Astrocyte (in vitro differentiated cells and primary cell): ENCODE measurements at regions not wholly inside any gene's neighbourhood (a gene's known extent, or its start where the extent isn't known, plus 50 kb on each side); places are given as distances from the start of the nearest gene placed in this dataset.

Source experiments
- DNase-seq: peaks from one replicate; pipeline ENCODE4 v3.0.0-alpha.2; 2010; ENCODE audit warnings: low read depth
- FAIRE-seq: peaks from 2 replicates; lab custom pipeline; 2011; peaks lifted over from hg19 to GRCh38; lab: Jason Lieb, UNC
- H2AFZ ChIP-seq: 2 replicates; pipeline ENCODE4 v1.6.0; 2012; ENCODE audit warnings: low read depth, low read length, inconsistent platforms
- H3K27ac ChIP-seq: 2 replicates; pipeline ENCODE4 v1.5.1; 2011; ENCODE audit warnings: low read depth, low read length, inconsistent platforms
- H3K27me3 ChIP-seq: 2 replicates; pipeline ENCODE4 v1.6.0; 2011; ENCODE audit warnings: low read length, inconsistent platforms; ENCODE audit not compliant: insufficient read depth
- H3K36me3 ChIP-seq: 2 replicates; pipeline ENCODE4 v1.5.1; 2011; ENCODE audit warnings: low read length, inconsistent platforms; ENCODE audit not compliant: insufficient read depth
- H3K4me1 ChIP-seq: 2 replicates; pipeline ENCODE4 v1.5.1; 2011; ENCODE audit warnings: low read length, inconsistent platforms; ENCODE audit not compliant: insufficient read depth
- H3K4me2 ChIP-seq: 2 replicates; pipeline ENCODE4 v1.6.0; 2012; ENCODE audit warnings: low read length, inconsistent platforms
- H3K4me3 ChIP-seq: 2 replicates; pipeline ENCODE4 v1.5.1; 2011; ENCODE audit warnings: low read depth, mild to moderate bottlenecking, low read length, inconsistent platforms; ENCODE audit not compliant: insufficient read depth
- H3K79me2 ChIP-seq: 2 replicates; pipeline ENCODE4 v1.6.0; 2012; ENCODE audit warnings: mild to moderate bottlenecking, low read length, inconsistent platforms; ENCODE audit not compliant: insufficient read depth
- H3K9ac ChIP-seq: 2 replicates; pipeline ENCODE4 v1.6.0; 2012; ENCODE audit warnings: mild to moderate bottlenecking, low read length, inconsistent platforms
- H3K9me3 ChIP-seq: 2 replicates; pipeline ENCODE4 v1.5.1; 2012; ENCODE audit warnings: low read depth, mild to moderate bottlenecking, low read length, inconsistent platforms; ENCODE audit not compliant: insufficient read depth
- H4K20me1 ChIP-seq: 2 replicates; pipeline ENCODE4 v1.6.0; 2012; ENCODE audit warnings: low read length, inconsistent platforms; ENCODE audit not compliant: insufficient read depth
- H3K27ac Mint-ChIP-seq: one replicate; pipeline ENCODE4 v1.8.0; 2021; ENCODE audit warnings: mild to moderate bottlenecking, mixed read lengths; ENCODE audit not compliant: unreplicated experiment
- H3K27me3 Mint-ChIP-seq: one replicate; pipeline ENCODE4 v1.8.0; 2021; ENCODE audit warnings: low read depth, mixed read lengths; ENCODE audit not compliant: unreplicated experiment
- H3K36me3 Mint-ChIP-seq: one replicate; pipeline ENCODE4 v1.8.0; 2021; ENCODE audit warnings: low read depth, mixed read lengths; ENCODE audit not compliant: unreplicated experiment
- H3K4me1 Mint-ChIP-seq: one replicate; pipeline ENCODE4 v1.8.0; 2021; ENCODE audit warnings: low read depth, mixed read lengths; ENCODE audit not compliant: unreplicated experiment
- H3K4me3 Mint-ChIP-seq: one replicate; pipeline ENCODE4 v1.8.0; 2021; ENCODE audit warnings: mild to moderate bottlenecking, moderate library complexity, mixed read lengths; ENCODE audit not compliant: unreplicated experiment
- H3K9me3 Mint-ChIP-seq: one replicate; pipeline ENCODE4 v1.8.0; 2021; ENCODE audit warnings: mild to moderate bottlenecking, mixed read lengths; ENCODE audit not compliant: unreplicated experiment
- EZH2 ChIP-seq: IDR thresholded peaks from 2 replicates; pipeline ENCODE4 v1.6.1; 2012; ENCODE audit warnings: mild to moderate bottlenecking, low read length, inconsistent platforms; ENCODE audit not compliant: insufficient read depth
- TF ChIP-seq, protein P1 (sequence below): IDR thresholded peaks from 2 replicates; pipeline ENCODE4 v1.5.1; 2011; ENCODE audit warnings: low read depth, mild to moderate bottlenecking, inconsistent platforms, low read length, moderate library complexity; ENCODE audit not compliant: insufficient read depth

DNA sequence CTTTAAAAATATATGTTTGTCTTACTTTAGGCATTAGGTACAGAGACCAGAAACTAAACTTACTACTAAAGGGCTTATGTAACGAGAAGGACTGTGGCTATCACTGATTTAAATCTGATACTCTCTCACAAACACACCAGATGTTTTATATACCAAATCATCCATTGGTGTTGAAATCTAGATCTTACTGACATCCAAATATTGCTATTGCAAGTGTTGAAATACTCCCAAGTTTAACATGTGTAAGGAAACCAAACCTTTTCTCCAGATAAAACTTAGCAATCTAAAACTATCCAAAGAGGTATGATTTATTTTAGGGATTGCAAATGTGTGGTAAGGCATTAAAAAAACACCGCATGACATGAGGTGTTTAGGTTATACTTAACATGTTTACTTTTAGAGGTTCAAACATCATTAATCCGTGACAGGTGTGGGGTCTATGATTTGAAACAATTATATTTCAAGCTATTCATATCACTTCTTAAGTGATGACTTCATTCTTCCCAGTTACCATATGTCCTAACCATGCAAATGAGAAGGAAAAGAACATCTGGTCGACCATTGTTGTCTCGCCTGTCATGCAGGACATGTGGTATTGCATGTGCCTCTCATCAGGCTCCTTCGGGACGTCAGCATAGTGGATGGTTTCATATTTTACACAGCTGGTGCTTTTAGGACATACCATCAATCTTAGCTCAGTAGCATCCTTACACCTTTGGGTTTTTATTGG, 168.3 kb upstream of the SPACA1 start:
- H3K27ac Mint-ChIP-seq = no peak overlapping the region
- FAIRE-seq = no peak
- peaks cover 1% of the 10 kb centered on the region for H3K9me3 Mint-ChIP-seq
- Histone ChIP-seq H3K27ac (no peak overlapping the region), H3K79me2 (no peaks in the 10 kb centered on the region), H3K4me1 (no peaks in the 10 kb centered on the region), H3K4me2 (no peak overlapping the region), H3K27me3 (no peaks in the 10 kb centered on the region), H3K9ac (no peak overlapping the region), H4K20me1 (no peaks in the 10 kb centered on the region), H3K36me3 (no peaks in the 10 kb centered on the region), H3K9me3 (no peaks in the 10 kb centered on the region), H2AFZ (no peak overlapping the region), H3K4me3 (no peak overlapping the region)
- no peaks in the 10 kb centered on the region for H3K36me3 Mint-ChIP-seq
- no peak overlapping the region for H3K4me3 Mint-ChIP-seq
- no peak for DNase-seq
- peaks cover 14% of the 10 kb centered on the region for H3K27me3 Mint-ChIP-seq
- H3K4me1 Mint-ChIP-seq = no peaks in the 10 kb centered on the region
- no peak for TF ChIP-seq EZH2
- TF ChIP-seq, protein P1, sequence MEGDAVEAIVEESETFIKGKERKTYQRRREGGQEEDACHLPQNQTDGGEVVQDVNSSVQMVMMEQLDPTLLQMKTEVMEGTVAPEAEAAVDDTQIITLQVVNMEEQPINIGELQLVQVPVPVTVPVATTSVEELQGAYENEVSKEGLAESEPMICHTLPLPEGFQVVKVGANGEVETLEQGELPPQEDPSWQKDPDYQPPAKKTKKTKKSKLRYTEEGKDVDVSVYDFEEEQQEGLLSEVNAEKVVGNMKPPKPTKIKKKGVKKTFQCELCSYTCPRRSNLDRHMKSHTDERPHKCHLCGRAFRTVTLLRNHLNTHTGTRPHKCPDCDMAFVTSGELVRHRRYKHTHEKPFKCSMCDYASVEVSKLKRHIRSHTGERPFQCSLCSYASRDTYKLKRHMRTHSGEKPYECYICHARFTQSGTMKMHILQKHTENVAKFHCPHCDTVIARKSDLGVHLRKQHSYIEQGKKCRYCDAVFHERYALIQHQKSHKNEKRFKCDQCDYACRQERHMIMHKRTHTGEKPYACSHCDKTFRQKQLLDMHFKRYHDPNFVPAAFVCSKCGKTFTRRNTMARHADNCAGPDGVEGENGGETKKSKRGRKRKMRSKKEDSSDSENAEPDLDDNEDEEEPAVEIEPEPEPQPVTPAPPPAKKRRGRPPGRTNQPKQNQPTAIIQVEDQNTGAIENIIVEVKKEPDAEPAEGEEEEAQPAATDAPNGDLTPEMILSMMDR = no peak

DNA sequence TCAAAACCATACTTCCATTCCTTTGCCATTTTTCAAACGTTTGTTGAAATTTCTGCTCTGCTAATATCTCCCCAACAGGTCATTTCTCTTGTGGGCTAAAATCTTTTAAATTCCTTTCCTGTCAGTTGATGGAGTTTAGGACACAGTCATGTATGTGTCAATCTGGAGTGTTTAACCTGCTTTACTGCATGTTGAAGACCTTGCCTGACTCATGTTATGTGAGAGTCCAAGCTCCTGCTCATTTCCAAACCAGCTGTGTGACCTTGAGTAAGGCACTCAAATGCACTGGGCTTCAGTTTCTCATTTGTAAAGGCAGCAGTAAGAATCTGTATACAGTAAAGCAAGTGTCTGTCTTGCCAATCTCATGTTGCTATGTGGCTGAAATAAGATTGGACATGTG, 171.9 kb upstream of the SPACA1 start:
- H3K4me3 ChIP-seq = no peak overlapping the region
- H3K4me2 ChIP-seq = no peak overlapping the region
- no peak overlapping the region for H2AFZ ChIP-seq
- no peaks in the 10 kb centered on the region for H3K9me3 ChIP-seq
- no peaks in the 10 kb centered on the region for H4K20me1 ChIP-seq
- peaks cover 26% of the 10 kb centered on the region for H3K27me3 Mint-ChIP-seq
- H3K27ac ChIP-seq = no peak overlapping the region
- no peaks in the 10 kb centered on the region for H3K36me3 ChIP-seq
- no peaks in the 10 kb centered on the region for H3K79me2 ChIP-seq
- no peaks in the 10 kb centered on the region for H3K36me3 Mint-ChIP-seq
- no peak for DNase-seq
- H3K27ac Mint-ChIP-seq = no peak overlapping the region
- TF ChIP-seq, protein P1 = no peak
- TF ChIP-seq EZH2 = no peak
- H3K9ac ChIP-seq = no peak overlapping the region
- H3K4me3 Mint-ChIP-seq = no peak overlapping the region
- H3K27me3 ChIP-seq = no peaks in the 10 kb centered on the region
- H3K9me3 Mint-ChIP-seq = no peaks in the 10 kb centered on the region
- no peaks in the 10 kb centered on the region for H3K4me1 ChIP-seq
- H3K4me1 Mint-ChIP-seq = no peaks in the 10 kb centered on the region
- no peak for FAIRE-seq

DNA sequence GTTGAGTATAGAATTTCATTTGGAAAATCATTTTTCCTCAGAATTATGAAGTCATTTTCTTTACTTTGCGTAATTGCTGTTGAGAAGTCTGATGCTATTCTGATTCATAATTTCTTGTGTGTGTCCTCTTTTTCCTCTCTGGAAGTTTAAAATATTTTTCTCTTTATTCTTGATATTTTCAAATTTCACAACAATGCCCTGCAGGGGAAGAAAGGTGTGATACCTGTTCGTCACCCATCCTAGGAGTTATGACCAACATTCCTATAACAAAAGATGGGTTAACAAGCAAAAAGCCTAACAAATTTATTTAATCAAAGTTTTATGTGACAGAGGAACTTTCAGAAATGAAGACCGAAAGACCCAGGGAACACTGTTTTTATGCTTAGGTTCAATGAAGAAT, 171.5 kb upstream of the AKIRIN2 start:
- Histone ChIP-seq H3K9me3 (no peaks in the 10 kb centered on the region), H3K27me3 (no peaks in the 10 kb centered on the region)
- H3K27ac Mint-ChIP-seq = no peak overlapping the region

More for the DNA sequence above, 171.5 kb upstream of the AKIRIN2 start:
- TF ChIP-seq EZH2 = no peak
- TF ChIP-seq, protein P1 = no peak
- Histone ChIP-seq H3K4me1 (no peaks in the 10 kb centered on the region), H3K9ac (no peak overlapping the region), H3K79me2 (no peaks in the 10 kb centered on the region), H4K20me1 (no peaks in the 10 kb centered on the region), H2AFZ (no peak overlapping the region), H3K27ac (no peak overlapping the region), H3K4me3 (no peak overlapping the region), H3K36me3 (no peaks in the 10 kb centered on the region), H3K4me2 (no peak overlapping the region)
- Mint-ChIP-seq H3K4me3 (no peak overlapping the region), H3K27me3 (peaks cover 26% of the 10 kb centered on the region), H3K36me3 (no peaks in the 10 kb centered on the region), H3K4me1 (no peaks in the 10 kb centered on the region), H3K9me3 (no peaks in the 10 kb centered on the region)
- FAIRE-seq = no peak
- DNase-seq = no peak
